ENCODE measurements at regions not wholly inside any gene's neighbourhood (a gene's known extent, or its start where the extent isn't known, plus 50 kb on each side); places are given as distances from the start of the nearest gene placed in this dataset.

DNA sequence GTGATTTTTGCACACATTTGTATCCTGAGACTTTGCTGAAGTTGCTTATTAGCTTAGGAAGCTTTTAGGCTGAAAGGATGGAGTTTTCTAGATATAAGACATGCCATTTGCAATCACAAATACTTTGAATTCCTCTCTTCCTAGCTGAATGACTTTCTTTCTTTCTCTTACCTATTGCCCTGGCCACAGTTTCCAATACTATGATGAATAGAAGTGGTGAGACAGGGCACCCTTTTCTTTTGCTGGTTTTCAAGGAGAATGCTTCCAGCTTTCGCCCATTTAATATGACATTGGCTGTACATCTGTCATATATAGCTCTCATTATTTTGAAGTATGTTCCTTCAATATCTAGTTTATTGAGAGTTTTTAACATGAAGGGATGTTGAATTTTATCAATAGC, 409.6 kb upstream of the EPHA7 start:
- no peak overlapping the region for H3K4me3 ChIP-seq
- H3K4me1 ChIP-seq: no peaks in the 10 kb centered on the region
- no peaks in the 10 kb centered on the region for H3K9me3 ChIP-seq
- DNase-seq: no peak
- no peak overlapping the region for H3K27ac ChIP-seq
- H3K36me3 ChIP-seq: no peaks in the 10 kb centered on the region
- intact Hi-C loops (cut with DNase I; ENCODE audit: low total_unique reads): no loop called here
- TF ChIP-seq, protein P1, sequence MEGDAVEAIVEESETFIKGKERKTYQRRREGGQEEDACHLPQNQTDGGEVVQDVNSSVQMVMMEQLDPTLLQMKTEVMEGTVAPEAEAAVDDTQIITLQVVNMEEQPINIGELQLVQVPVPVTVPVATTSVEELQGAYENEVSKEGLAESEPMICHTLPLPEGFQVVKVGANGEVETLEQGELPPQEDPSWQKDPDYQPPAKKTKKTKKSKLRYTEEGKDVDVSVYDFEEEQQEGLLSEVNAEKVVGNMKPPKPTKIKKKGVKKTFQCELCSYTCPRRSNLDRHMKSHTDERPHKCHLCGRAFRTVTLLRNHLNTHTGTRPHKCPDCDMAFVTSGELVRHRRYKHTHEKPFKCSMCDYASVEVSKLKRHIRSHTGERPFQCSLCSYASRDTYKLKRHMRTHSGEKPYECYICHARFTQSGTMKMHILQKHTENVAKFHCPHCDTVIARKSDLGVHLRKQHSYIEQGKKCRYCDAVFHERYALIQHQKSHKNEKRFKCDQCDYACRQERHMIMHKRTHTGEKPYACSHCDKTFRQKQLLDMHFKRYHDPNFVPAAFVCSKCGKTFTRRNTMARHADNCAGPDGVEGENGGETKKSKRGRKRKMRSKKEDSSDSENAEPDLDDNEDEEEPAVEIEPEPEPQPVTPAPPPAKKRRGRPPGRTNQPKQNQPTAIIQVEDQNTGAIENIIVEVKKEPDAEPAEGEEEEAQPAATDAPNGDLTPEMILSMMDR (IDR thresholded peaks at IDR 0.05): no peak
- H3K27me3 ChIP-seq: no peaks in the 10 kb centered on the region

DNA sequence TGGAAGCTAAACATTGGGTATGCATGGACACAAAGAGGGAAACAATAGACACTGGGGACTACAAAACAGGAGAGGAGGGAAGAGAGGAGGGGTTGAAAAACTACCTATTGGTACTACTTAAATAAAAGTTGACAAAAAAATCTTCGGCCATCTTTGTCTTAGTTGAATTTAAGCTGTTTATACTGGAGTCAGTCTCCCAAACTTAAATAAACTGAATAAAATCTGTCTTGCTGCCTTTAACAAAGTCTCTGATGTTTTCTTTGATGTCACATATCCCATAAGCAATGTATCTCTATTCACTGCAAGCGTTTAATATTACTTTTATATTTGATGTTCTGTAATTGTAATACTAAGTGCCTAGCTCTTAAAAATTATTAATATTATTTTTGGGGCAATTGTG, 409.2 kb upstream of the EPHA7 start:
- H3K9me3 ChIP-seq: no peaks in the 10 kb centered on the region
- no peaks in the 10 kb centered on the region for H3K4me1 ChIP-seq
- H3K36me3 ChIP-seq: no peaks in the 10 kb centered on the region
- no peaks in the 10 kb centered on the region for H3K27me3 ChIP-seq
- no peak overlapping the region for H3K27ac ChIP-seq
- TF ChIP-seq, protein P1 (IDR thresholded peaks at IDR 0.05): no peak
- intact Hi-C loops (cut with DNase I; ENCODE audit: low total_unique reads): no loop called here
- H3K4me3 ChIP-seq: no peak overlapping the region
- no peak for DNase-seq

DNA sequence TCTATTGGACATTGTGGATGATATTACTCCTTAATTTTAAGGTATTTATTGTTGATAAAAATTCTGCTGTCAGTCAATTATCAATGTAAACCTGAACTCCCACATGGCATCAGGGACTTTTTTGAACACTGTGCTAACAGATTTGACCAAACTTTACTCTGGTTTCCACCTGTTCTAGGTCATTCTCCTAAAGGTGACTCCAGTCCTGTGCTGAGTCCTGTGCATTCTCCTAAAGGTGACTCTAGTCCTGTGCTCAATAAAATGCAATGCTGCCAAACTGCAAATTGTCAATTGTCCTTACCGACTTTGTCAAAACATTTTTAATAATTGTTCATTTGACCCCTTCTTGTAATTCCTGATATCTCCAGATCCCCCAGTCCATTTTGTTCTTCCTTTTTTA, 408.4 kb upstream of the EPHA7 start:
- no peaks in the 10 kb centered on the region for H3K4me1 ChIP-seq
- H3K27ac ChIP-seq: no peak overlapping the region
- no peaks in the 10 kb centered on the region for H3K36me3 ChIP-seq
- TF ChIP-seq, protein P1 (IDR thresholded peaks at IDR 0.05): no peak
- no peak overlapping the region for H3K4me3 ChIP-seq
- intact Hi-C loops (cut with DNase I; ENCODE audit: low total_unique reads): no loop called here
- no peak for DNase-seq
- H3K27me3 ChIP-seq: no peaks in the 10 kb centered on the region
- no peaks in the 10 kb centered on the region for H3K9me3 ChIP-seq

DNA sequence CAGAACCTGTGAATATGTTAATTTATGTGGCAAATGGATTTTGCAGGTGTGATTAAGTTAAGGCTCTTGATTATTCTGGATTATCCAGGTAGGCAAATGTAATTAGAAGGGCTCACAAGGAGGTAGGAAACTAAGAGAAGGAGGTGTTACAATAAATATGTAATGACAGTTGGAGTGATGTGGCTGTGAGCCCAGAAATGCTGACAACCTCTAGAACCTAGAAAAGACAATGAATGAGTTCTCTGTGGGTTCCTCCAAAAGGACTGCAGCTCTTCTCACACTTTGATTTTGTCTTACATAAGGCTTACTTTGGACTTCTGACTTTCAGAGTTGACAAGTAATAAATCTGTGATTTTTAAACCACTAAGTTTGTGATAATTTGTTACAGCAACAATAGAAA, 406.6 kb upstream of the EPHA7 start:
- Histone ChIP-seq H3K4me3 (no peak overlapping the region), H3K9me3 (no peaks in the 10 kb centered on the region), H3K27me3 (no peaks in the 10 kb centered on the region), H3K27ac (no peak overlapping the region), H3K4me1 (no peaks in the 10 kb centered on the region), H3K36me3 (no peaks in the 10 kb centered on the region)
- TF ChIP-seq, protein P1 (IDR thresholded peaks at IDR 0.05): no peak
- DNase-seq: no peak
- intact Hi-C loops (cut with DNase I; ENCODE audit: low total_unique reads): no loop called here

DNA sequence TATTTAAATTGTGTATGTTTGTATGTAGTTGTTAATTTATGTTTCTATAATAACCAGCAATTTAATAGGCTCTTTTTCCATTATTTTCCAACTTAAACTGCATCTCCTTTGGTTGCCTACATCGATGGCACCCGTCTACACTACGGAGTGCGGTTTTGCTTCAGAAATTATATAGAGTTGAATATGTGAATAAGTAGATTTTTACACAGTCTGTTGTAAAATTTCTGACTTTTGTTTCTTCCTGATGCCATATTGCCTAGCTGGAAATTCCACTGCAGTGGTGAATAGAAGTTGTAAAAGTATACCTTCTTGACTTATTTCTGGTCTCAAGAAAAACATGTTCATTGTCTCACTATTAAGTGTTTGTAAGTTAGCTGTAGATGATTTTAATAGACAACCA, 404.1 kb upstream of the EPHA7 start:
- no peak overlapping the region for H3K4me3 ChIP-seq
- H3K27ac ChIP-seq: no peak overlapping the region
- no peaks in the 10 kb centered on the region for H3K27me3 ChIP-seq
- intact Hi-C loops (cut with DNase I; ENCODE audit: low total_unique reads): no loop called here
- TF ChIP-seq, protein P1 (IDR thresholded peaks at IDR 0.05): no peak
- H3K36me3 ChIP-seq: no peaks in the 10 kb centered on the region
- no peaks in the 10 kb centered on the region for H3K4me1 ChIP-seq
- H3K9me3 ChIP-seq: no peaks in the 10 kb centered on the region
- no peak for DNase-seq
